Tibial artery (tissue), 4 donors: ENCODE measurements at regions not wholly inside any gene's neighbourhood (a gene's known extent, or its start where the extent isn't known, plus 50 kb on each side); places are given as distances from the start of the nearest gene placed in this dataset.

Experiments used
- DNase-seq, 2 donors: peaks; one replicate each; pipeline ENCODE4 v3.0.0-alpha.2; 2019
- H3K27ac ChIP-seq, 2 donors: fragments of 200-600 bp; sonication (generic) in 1 of 2; 1 replicate in 1 of 2; 2 replicates in 1 of 2; pipeline ENCODE4 v1.5.1; 2018 to 2019; ENCODE audit warnings: mild to moderate bottlenecking in 1 of 2
- H3K27me3 ChIP-seq, 2 donors: fragments of 200-600 bp; sonication (generic) in 1 of 2; one replicate each; pipeline versions ENCODE4 v1.5.1 to v1.6.0; 2016 to 2019
- H3K36me3 ChIP-seq, 3 donors: fragments of 200-600 bp; sonication (generic) in 2 of 3; one replicate each; pipeline ENCODE4 v1.5.1; 2016 to 2019; ENCODE audit warnings: mild to moderate bottlenecking in 2 of 3
- H3K4me1 ChIP-seq, 4 donors: fragments of 200-600 bp; sonication (generic) in 2 of 4; 1 replicate in 3 of 4; 2 replicates in 1 of 4; pipeline ENCODE4 v1.5.1; 2016 to 2019
- H3K4me3 ChIP-seq, 2 donors: fragments of 200-600 bp; sonication (generic) in 1 of 2; 1 replicate in 1 of 2; 2 replicates in 1 of 2; pipeline ENCODE4 v1.5.1; 2018 to 2019; ENCODE audit warnings: mild to moderate bottlenecking in 2 of 2
- H3K9me3 ChIP-seq, 3 donors: fragments of 200-600 bp; sonication (generic) in 1 of 3; one replicate each; pipeline ENCODE4 v1.5.1; 2016 to 2019
- CTCF ChIP-seq, 2 experiments: fragments of 200-600 bp in 1 of 2; fragments of 450-650 bp in 1 of 2; IDR thresholded peaks; one replicate each; pipeline ENCODE4 v1.5.1; 2017 to 2019; ENCODE audit warnings: antibody characterized with exemption in 2 of 2, mild to moderate bottlenecking in 1 of 2, moderate library complexity in 1 of 2
- intact Hi-C: fragments of 100-400 bp; cut with DNase I; formaldehyde crosslinking; loops from one replicate; pipeline ENCODE4 v1.15.0; 2023; ENCODE audit warnings: low total_unique reads

GRCh38 chr12:42010257-42010656 is 134.4 kb downstream of the GXYLT1 start:
- no peak for TF ChIP-seq CTCF (IDR thresholded peaks at IDR 0.05)

GRCh38 chr12:42008996-42009395 is 135.7 kb downstream of the GXYLT1 start:
- peaks cover 0 to 11% (median 2%) of the 10 kb centered on the region in 4 donors for H3K4me1 ChIP-seq
- no peak overlapping the region for H3K27ac ChIP-seq
- intact Hi-C loops = no loop called here
- H3K36me3 ChIP-seq = no peaks in the 10 kb centered on the region
- no peak overlapping the region for H3K4me3 ChIP-seq
- no peak for DNase-seq
- no peaks in the 10 kb centered on the region for H3K27me3 ChIP-seq
- H3K9me3 ChIP-seq = no peaks in the 10 kb centered on the region
- no peak for TF ChIP-seq CTCF (IDR thresholded peaks at IDR 0.05)

More at GRCh38 chr12:42010257-42010656, 134.4 kb downstream of the GXYLT1 start:
- Histone ChIP-seq H3K27ac (no peak overlapping the region), H3K4me3 (no peak overlapping the region), H3K9me3 (no peaks in the 10 kb centered on the region), H3K36me3 (no peaks in the 10 kb centered on the region), H3K27me3 (no peaks in the 10 kb centered on the region), H3K4me1 (peaks cover 0 to 15% (median 2%) of the 10 kb centered on the region in 4 donors)
- intact Hi-C loops = no loop called here
- no peak for DNase-seq

- no peak for TF ChIP-seq CTCF (IDR thresholded peaks at IDR 0.05)
- Histone ChIP-seq H3K9me3 (no peaks in the 10 kb centered on the region), H3K36me3 (no peaks in the 10 kb centered on the region), H3K4me3 (no peak overlapping the region), H3K27ac (no peak overlapping the region), H3K27me3 (no peaks in the 10 kb centered on the region), H3K4me1 (no peaks in the 10 kb centered on the region)
- no peak for DNase-seq
- intact Hi-C loops = no loop called here
Measured at GRCh38 chr12:42003031-42003430, 141.6 kb downstream of the GXYLT1 start.

- H3K4me1 ChIP-seq = no peaks in the 10 kb centered on the region
- H3K4me3 ChIP-seq = no peak overlapping the region
- TF ChIP-seq CTCF (IDR thresholded peaks at IDR 0.05) = no peak
- intact Hi-C loops = no loop called here
- no peaks in the 10 kb centered on the region for H3K9me3 ChIP-seq
- H3K27ac ChIP-seq = no peak overlapping the region
- H3K36me3 ChIP-seq = no peaks in the 10 kb centered on the region
- DNase-seq = no peak
- H3K27me3 ChIP-seq = no peaks in the 10 kb centered on the region
Measured at GRCh38 chr12:42002563-42002962, 142.1 kb downstream of the GXYLT1 start.

GRCh38 chr12:41998436-41998835 is 146.2 kb downstream of the GXYLT1 start:
- no peak for DNase-seq
- no peak overlapping the region for H3K27ac ChIP-seq
- no peaks in the 10 kb centered on the region for H3K4me1 ChIP-seq
- H3K36me3 ChIP-seq = no peaks in the 10 kb centered on the region
- no peak for TF ChIP-seq CTCF (IDR thresholded peaks at IDR 0.05)
- intact Hi-C loops = no loop called here
- H3K9me3 ChIP-seq = no peaks in the 10 kb centered on the region
- H3K4me3 ChIP-seq = no peak overlapping the region
- no peaks in the 10 kb centered on the region for H3K27me3 ChIP-seq

- Histone ChIP-seq H3K4me3 (no peak overlapping the region), H3K9me3 (no peaks in the 10 kb centered on the region), H3K27me3 (no peaks in the 10 kb centered on the region), H3K27ac (no peak overlapping the region), H3K36me3 (no peaks in the 10 kb centered on the region), H3K4me1 (no peaks in the 10 kb centered on the region)
- intact Hi-C loops = no loop called here
- no peak for TF ChIP-seq CTCF (IDR thresholded peaks at IDR 0.05)
- no peak for DNase-seq
Measured at GRCh38 chr12:41993283-41993682, 151.4 kb downstream of the GXYLT1 start.
